Right lobe of liver (tissue), 6 donors: ENCODE measurements at regions not wholly inside any gene's neighbourhood (a gene's known extent, or its start where the extent isn't known, plus 50 kb on each side); places are given as distances from the start of the nearest gene placed in this dataset.
"Not testable (repeated sequence)": the region's sequence is repeated elsewhere in the genome, so short reads cannot be mapped to it uniquely, and the experiment has no call there.

Experiments
- ATAC-seq, 4 donors: fragments of 200-7000 bp; cut with Tn5 transposase; one replicate each; pipeline ENCODE4 v1.9.1; 2020; ENCODE audit warnings: mild to moderate bottlenecking in 4 of 4, moderate library complexity in 4 of 4
- DNase-seq, 3 donors: peaks; one replicate each; pipeline ENCODE4 v3.0.0-alpha.2; 2020
- H3K27ac ChIP-seq, 3 donors: fragments of 200-600 bp; one replicate each; pipeline ENCODE4 v1.8.0; 2022
- H3K27me3 ChIP-seq, 2 donors: fragments of 200-600 bp; one replicate each; pipeline ENCODE4 v1.8.0; 2022
- H3K36me3 ChIP-seq, 4 donors: fragments of 200-600 bp; sonication (generic) in 1 of 4; one replicate each; pipeline versions ENCODE4 v1.5.1 to v1.8.0; 2017 to 2022; ENCODE audit warnings: control low read depth in 1 of 4
- H3K4me1 ChIP-seq, 4 donors: fragments of 200-600 bp; sonication (generic) in 1 of 4; one replicate each; pipeline versions ENCODE4 v1.5.1 to v1.8.0; 2017 to 2022; ENCODE audit warnings: control low read depth in 1 of 4
- H3K4me3 ChIP-seq, 3 donors: fragments of 200-600 bp; one replicate each; pipeline ENCODE4 v1.8.0; 2022
- H3K9me3 ChIP-seq, 4 donors: fragments of 200-600 bp; sonication (generic) in 1 of 4; one replicate each; pipeline versions ENCODE4 v1.5.1 to v1.8.0; 2017 to 2022; ENCODE audit warnings: control low read depth in 1 of 4
- CTCF ChIP-seq, 4 donors: fragments of 200-600 bp in 3 of 4; fragments of 450-650 bp in 1 of 4; IDR thresholded peaks; one replicate each; pipeline versions ENCODE4 v1.5.1 to v1.8.0; 2016 to 2022; ENCODE audit warnings: antibody characterized with exemption in 4 of 4, mild to moderate bottlenecking in 2 of 4
- POLR2A ChIP-seq: fragments of 450-650 bp; IDR thresholded peaks from one replicate; pipeline ENCODE4 v1.6.1; 2017; ENCODE audit warnings: antibody characterized with exemption, mild to moderate bottlenecking
- WGBS: methylation state at CpG from one replicate; pipeline ENCODE4 v1.1.6; 2018; ENCODE audit warnings: low coverage, low lambda C conversion rate; ENCODE audit not compliant: insufficient coverage; ENCODE audit errors: missing lambda C conversion rate; 5-methylcytosine and 5-hydroxymethylcytosine counted together
- intact Hi-C, 2 donors: fragments of 100-400 bp; cut with DNase I; formaldehyde crosslinking; loops; one replicate each; pipeline versions ENCODE4 v1.11.2 to v1.14.1; 2022
- donor health status: DM: no; HTN: yes; CAD: no.
- donor health status: DM: no; HTN: no; CAD: no.
- donor health status: DM: no; HTN: no; CAD: no.
- donor health status: DM: no; HTN: yes; CAD: no.
- donor health status: DM: no; HTN: yes; CAD: no.

GRCh38 chr6:9233226-9233625 lies 797.9 kb upstream of the SLC35B3 start:
- intact Hi-C loops, result no loop called here
- WGBS, result 8% methylated on average over 2 of the region's 2 CpGs
- ATAC-seq, result no peak

GRCh38 chr6:9225441-9225871 lies 790.1 kb upstream of the SLC35B3 start:
- Histone ChIP-seq H3K27ac (no peak overlapping the region), H3K4me1 (no peaks in the 10 kb centered on the region), H3K9me3 (no peaks in the 10 kb centered on the region), H3K4me3 (no peak overlapping the region), H3K36me3 (no peaks in the 10 kb centered on the region), H3K27me3 (no peaks in the 10 kb centered on the region)
- no peak for DNase-seq
- no peak for TF ChIP-seq CTCF (IDR thresholded peaks at IDR 0.05)
- no peak for TF ChIP-seq POLR2A
- intact Hi-C loops, result no loop called here
- whole genome bisulfite sequencing, result 56% methylated on average over 3 of the region's 3 CpGs
- ATAC-seq, result no peak

More at GRCh38 chr6:9233226-9233625, 797.9 kb upstream of the SLC35B3 start:
- H3K36me3 ChIP-seq, result no peaks in the 10 kb centered on the region
- no peak overlapping the region for H3K27ac ChIP-seq
- no peaks in the 10 kb centered on the region for H3K27me3 ChIP-seq
- H3K4me3 ChIP-seq, result no peak overlapping the region
- no peaks in the 10 kb centered on the region for H3K9me3 ChIP-seq
- DNase-seq, result no peak
- TF ChIP-seq POLR2A (no peak), CTCF (IDR thresholded peaks at IDR 0.05) (no peak)
- H3K4me1 ChIP-seq, result no peaks in the 10 kb centered on the region

- 55% methylated on average over 1 of the region's 1 CpG for WGBS
- H3K4me3 ChIP-seq, result no peak overlapping the region
Measured at GRCh38 chr6:9224539-9224938, 789.2 kb upstream of the SLC35B3 start.

GRCh38 chr6:9213717-9214116 lies 778.4 kb upstream of the SLC35B3 start:
- ATAC-seq, H3K27ac ChIP-seq, DNase-seq, intact Hi-C loops, H3K36me3 ChIP-seq, H3K9me3 ChIP-seq, H3K27me3 ChIP-seq, H3K4me1 ChIP-seq, H3K4me3 ChIP-seq: not testable (repeated sequence)
- WGBS, result 40% methylated on average over 1 of the region's 8 CpGs

More at GRCh38 chr6:9224539-9224938, 789.2 kb upstream of the SLC35B3 start:
- Histone ChIP-seq H3K27me3 (no peaks in the 10 kb centered on the region), H3K9me3 (no peaks in the 10 kb centered on the region), H3K36me3 (no peaks in the 10 kb centered on the region), H3K4me1 (no peaks in the 10 kb centered on the region), H3K27ac (no peak overlapping the region)
- ATAC-seq (no peak), DNase-seq (no peak)
- no peak for TF ChIP-seq CTCF (IDR thresholded peaks at IDR 0.05)
- no peak for TF ChIP-seq POLR2A
- intact Hi-C loops, result no loop called here

GRCh38 chr6:9208966-9209365 lies 773.6 kb upstream of the SLC35B3 start:
- H3K4me3 ChIP-seq, result no peak overlapping the region
- H3K27ac ChIP-seq, result no peak overlapping the region
- no peaks in the 10 kb centered on the region for H3K4me1 ChIP-seq
- DNase-seq, result no peak
- no peaks in the 10 kb centered on the region for H3K36me3 ChIP-seq
- 80% methylated on average over 3 of the region's 3 CpGs for WGBS
- intact Hi-C loops, result no loop called here
- no peak for ATAC-seq
- H3K9me3 ChIP-seq, result no peaks in the 10 kb centered on the region
- H3K27me3 ChIP-seq, result no peaks in the 10 kb centered on the region
- TF ChIP-seq POLR2A, result no peak
- TF ChIP-seq CTCF (IDR thresholded peaks at IDR 0.05), result no peak
